ENCODE measurements at regions not wholly inside any gene's neighbourhood (a gene's known extent, or its start where the extent isn't known, plus 50 kb on each side); places are given as distances from the start of the nearest gene placed in this dataset.
A peak's percentile ranks its signal among the peaks of the same experiment; 100 is the strongest.

DNA sequence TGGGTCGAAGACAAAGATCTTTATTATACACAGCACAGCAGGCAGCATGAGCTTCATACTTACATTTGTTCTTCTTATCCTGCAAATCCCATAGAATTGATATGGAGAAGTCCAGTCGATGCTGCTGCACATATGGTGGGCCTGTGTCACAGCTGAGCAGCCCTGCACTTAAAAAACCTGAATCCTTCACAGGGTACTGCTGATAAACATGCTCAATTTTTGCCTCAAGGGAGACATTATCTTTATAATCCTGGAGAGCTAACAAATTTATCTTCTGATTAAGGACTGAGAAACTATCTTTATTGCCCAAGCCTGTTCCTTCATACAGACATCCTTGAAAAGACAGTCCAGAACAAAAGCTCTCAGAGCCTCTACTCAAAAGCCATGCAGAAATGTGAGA, 434.4 kb upstream of the FAM47C start:
- no peak for DNase-seq (ENCODE audit: low read depth)
- TF ChIP-seq CTCF (IDR thresholded peaks at IDR 0.05; ENCODE audit: insufficient read depth, low read depth, low read length, missing control alignments), result no peak
- H3K4me3 ChIP-seq (ENCODE audit: low read length), result no peak overlapping the region

DNA sequence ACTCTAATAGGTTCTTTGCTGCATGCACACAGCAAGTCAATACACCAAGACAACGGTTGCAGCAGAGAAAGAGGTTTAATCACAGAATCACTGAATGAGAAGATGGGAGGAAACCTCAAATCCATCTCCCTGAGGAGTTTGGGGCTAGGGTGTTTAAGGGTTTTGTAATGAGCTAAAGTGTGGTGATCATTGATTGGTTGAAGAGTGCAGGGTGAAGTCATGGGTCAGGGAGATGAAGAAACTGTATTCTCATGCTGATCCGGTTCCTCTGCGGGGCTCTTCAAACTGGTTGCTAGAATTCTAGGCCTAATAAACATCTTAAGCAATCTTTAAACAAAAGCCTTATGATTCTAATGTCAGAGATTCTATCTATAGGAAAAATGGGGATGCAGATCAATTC, 432.5 kb upstream of the FAM47C start:
- no peak overlapping the region for H3K4me3 ChIP-seq (ENCODE audit: low read length)
- DNase-seq (ENCODE audit: low read depth), result no peak
- TF ChIP-seq CTCF (IDR thresholded peaks at IDR 0.05; ENCODE audit: insufficient read depth, low read depth, low read length, missing control alignments), result no peak

- no peak overlapping the region for H3K4me3 ChIP-seq (ENCODE audit: low read length)
- no peak for TF ChIP-seq CTCF (IDR thresholded peaks at IDR 0.05; ENCODE audit: insufficient read depth, low read depth, low read length, missing control alignments)
- peak; percentile 1 for DNase-seq (ENCODE audit: low read depth)
Observed at GRCh38 chrX:36577006-36577405, 431.2 kb upstream of the FAM47C start.

- no peak for DNase-seq (ENCODE audit: low read depth)
- no peak overlapping the region for H3K4me3 ChIP-seq (ENCODE audit: low read length)
- no peak for TF ChIP-seq CTCF (IDR thresholded peaks at IDR 0.05; ENCODE audit: insufficient read depth, low read depth, low read length, missing control alignments)
Observed at GRCh38 chrX:36581030-36581429, 427.1 kb upstream of the FAM47C start.

DNA sequence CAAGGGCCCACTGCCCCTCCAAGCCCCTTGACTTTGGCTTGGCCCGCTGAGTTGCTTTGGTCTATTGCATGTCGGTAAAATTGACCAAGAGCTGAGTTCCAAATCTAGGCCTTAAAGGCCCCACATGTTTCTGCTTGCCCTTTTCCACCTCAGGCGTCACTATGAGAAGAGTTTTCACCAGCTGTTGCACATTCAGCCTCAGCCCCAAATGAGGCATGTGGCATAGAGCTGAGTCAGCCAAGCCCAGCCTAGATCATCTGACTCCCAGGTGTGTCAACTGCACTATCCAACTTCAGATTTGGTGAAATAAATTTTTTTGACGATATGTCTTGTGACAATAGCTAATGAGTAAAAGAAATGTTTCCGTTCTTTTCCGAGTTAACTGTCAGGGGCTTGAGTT, 424.5 kb upstream of the FAM47C start:
- H3K4me3 ChIP-seq (ENCODE audit: low read length), result no peak overlapping the region
- peak; percentile 65 for DNase-seq (ENCODE audit: low read depth)
- no peak for TF ChIP-seq CTCF (IDR thresholded peaks at IDR 0.05; ENCODE audit: insufficient read depth, low read depth, low read length, missing control alignments)

- peak; percentile 61 for DNase-seq (ENCODE audit: low read depth)
- no peak for TF ChIP-seq CTCF (IDR thresholded peaks at IDR 0.05; ENCODE audit: insufficient read depth, low read depth, low read length, missing control alignments)
- no peak overlapping the region for H3K4me3 ChIP-seq (ENCODE audit: low read length)
Observed at GRCh38 chrX:36609616-36610585, 398.3 kb upstream of the FAM47C start.

DNA sequence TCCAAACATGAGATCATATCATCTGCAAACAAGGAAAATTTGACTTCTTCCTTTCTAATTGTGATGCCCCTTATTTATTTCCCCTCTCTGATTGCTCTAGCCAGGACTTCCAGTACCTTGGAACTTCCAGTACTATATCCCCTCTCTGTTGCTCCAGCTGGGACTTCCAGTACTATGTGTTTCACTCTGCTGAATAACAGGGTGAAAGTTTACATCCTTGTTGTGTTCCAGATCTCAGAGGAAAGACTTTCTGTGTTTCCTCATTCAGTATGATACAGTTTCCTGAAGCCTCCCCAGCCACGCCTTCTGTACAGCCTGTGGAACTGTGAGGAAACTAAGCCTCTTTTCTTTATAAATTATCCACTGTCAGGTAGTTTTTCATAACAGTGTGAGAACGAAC, 381.3 kb upstream of the FAM47C start:
- H3K4me3 ChIP-seq (ENCODE audit: low read length), result no peak overlapping the region
- DNase-seq (ENCODE audit: low read depth), result no peak
- no peak for TF ChIP-seq CTCF (IDR thresholded peaks at IDR 0.05; ENCODE audit: insufficient read depth, low read depth, low read length, missing control alignments)

Measured in epithelial cell of esophagus (primary cell).